Suprapubic skin (tissue), 4 donors: ENCODE measurements at regions not wholly inside any gene's neighbourhood (a gene's known extent, or its start where the extent isn't known, plus 50 kb on each side); places are given as distances from the start of the nearest gene placed in this dataset.

ENCODE experiments used
- EP300 ChIP-seq: sonication (generic); formaldehyde crosslinking; IDR thresholded peaks from one replicate; pipeline ENCODE4 v1.6.1; 2017; ENCODE audit warnings: antibody characterized with exemption
- POLR2AphosphoS5 ChIP-seq, 3 donors: sonication (generic); formaldehyde crosslinking; IDR thresholded peaks; one replicate each; pipeline ENCODE4 v1.6.1; 2017; ENCODE audit warnings: antibody characterized with exemption in 3 of 3

DNA sequence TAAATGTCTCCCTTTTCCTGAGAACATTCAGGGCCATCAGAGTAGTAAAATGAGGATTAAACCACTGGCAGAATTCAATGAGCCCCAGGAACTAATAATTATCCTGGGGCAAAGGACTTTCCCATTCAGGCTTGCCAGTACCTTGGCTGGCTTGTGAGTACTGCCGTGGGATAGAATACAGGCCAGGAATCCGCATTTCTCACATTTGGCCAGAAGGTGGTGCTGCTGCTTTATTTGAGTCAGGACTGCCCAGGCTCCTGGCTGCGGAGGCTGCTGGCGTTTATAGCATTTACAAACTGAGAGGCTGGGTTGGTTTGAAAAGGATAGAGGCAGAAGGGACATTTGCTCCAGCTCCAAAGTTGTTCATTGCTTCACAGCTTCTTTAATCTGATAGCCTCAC, 91.4 kb downstream of the RTL9 start:
- TF ChIP-seq POLR2AphosphoS5 (IDR thresholded peaks at IDR 0.05), result no peak
- no peak for TF ChIP-seq EP300
